Psoas muscle (tissue), 7 donors: ENCODE measurements at regions not wholly inside any gene's neighbourhood (a gene's known extent, or its start where the extent isn't known, plus 50 kb on each side); places are given as distances from the start of the nearest gene placed in this dataset.

Experiments
- ATAC-seq, 4 donors: fragments of 200-7000 bp; cut with Tn5 transposase; one replicate each; pipeline ENCODE4 v1.9.1; 2020; ENCODE audit warnings: moderate library complexity in 3 of 4, mild to moderate bottlenecking in 2 of 4
- DNase-seq, 2 donors: peaks; one replicate each; pipeline ENCODE4 v3.0.0-alpha.2; 2020
- H3K27ac ChIP-seq: fragments of 200-600 bp; one replicate; pipeline ENCODE4 v1.8.0; 2022
- H3K27me3 ChIP-seq, 3 donors: fragments of 200-600 bp in 1 of 3; one replicate each; pipeline versions ENCODE4 v1.6.1 to v1.8.0; 2013 to 2022; ENCODE audit warnings: low read length in 2 of 3, mild to moderate bottlenecking in 2 of 3, moderate library complexity in 1 of 3; ENCODE audit not compliant: insufficient read depth in 3 of 3
- H3K36me3 ChIP-seq, 2 donors: fragments of 200-600 bp in 1 of 2; one replicate each; pipeline versions ENCODE4 v1.6.1 to v1.8.0; 2013 to 2022; ENCODE audit warnings: low read depth in 1 of 2, mild to moderate bottlenecking in 1 of 2, moderate library complexity in 1 of 2; ENCODE audit not compliant: insufficient read depth in 1 of 2
- H3K4me1 ChIP-seq: fragments of 200-600 bp; one replicate; pipeline ENCODE4 v1.8.0; 2022
- H3K4me3 ChIP-seq: fragments of 200-600 bp; one replicate; pipeline ENCODE4 v1.8.0; 2022; ENCODE audit warnings: mild to moderate bottlenecking
- H3K9me3 ChIP-seq: fragments of 200-600 bp; one replicate; pipeline ENCODE4 v1.8.0; 2022
- CTCF ChIP-seq: fragments of 200-600 bp; IDR thresholded peaks from one replicate; pipeline ENCODE4 v1.8.0; 2022; ENCODE audit warnings: antibody characterized with exemption
- WGBS, 3 donors: extraction: QIAGEN DNeasy Blood & Tissue Kit; methylation state at CpG; one replicate each; pipeline versions ENCODE4 v1.1.6 to v1.1.7; 2013; 5-methylcytosine and 5-hydroxymethylcytosine counted together
- intact Hi-C, 2 donors: fragments of 100-400 bp; cut with DNase I; formaldehyde crosslinking; loops; one replicate each; pipeline versions ENCODE4 v1.11.0 to v1.14.2; 2022
- donor health status: healthy with polysubstance abuse.
- donor health status: DM: no; HTN: no; CAD: no; lungs with moderate emphysema.
- donor health status: Bipolar disorder and iron deficiency.
- donor health status: healthy.
- donor health status: DM: yes; HTN: yes; CAD: no.
- donor health status: DM: no; HTN: no; CAD: no.
- donor health status: DM: yes; HTN: yes; CAD: no.

- H3K27ac ChIP-seq, result no peak overlapping the region
- DNase-seq, result no peak
- no peaks in the 10 kb centered on the region for H3K9me3 ChIP-seq
- 64 to 81% (median 65%) methylated on average over 4 of the region's 4 CpGs for WGBS, 3 donors
- H3K36me3 ChIP-seq, result no peaks in the 10 kb centered on the region
- peaks cover 0 to 2% (median 0%) of the 10 kb centered on the region in 3 donors for H3K27me3 ChIP-seq
- H3K4me1 ChIP-seq, result no peaks in the 10 kb centered on the region
- no peak for ATAC-seq
- intact Hi-C loops, result no loop called here
- no peak overlapping the region for H3K4me3 ChIP-seq
- no peak for TF ChIP-seq CTCF
Measured at GRCh38 chr10:83943920-83944319, 195.4 kb upstream of the GHITM start.

- DNase-seq, result no peak
- WGBS, 3 donors, result 51 to 71% (median 66%) methylated on average over 17 of the region's 17 CpGs
- Histone ChIP-seq H3K36me3 (no peaks in the 10 kb centered on the region), H3K9me3 (no peaks in the 10 kb centered on the region), H3K4me3 (no peak overlapping the region), H3K4me1 (no peaks in the 10 kb centered on the region), H3K27ac (no peak overlapping the region), H3K27me3 (peaks cover 0 to 2% (median 0%) of the 10 kb centered on the region in 3 donors)
- intact Hi-C loops, result no loop called here
- no peak for TF ChIP-seq CTCF
- no peak for ATAC-seq
Measured at GRCh38 chr10:83945982-83946718, 193.2 kb upstream of the GHITM start.

GRCh38 chr10:83952314-83952713 lies 187.0 kb upstream of the GHITM start:
- no peak for TF ChIP-seq CTCF
- intact Hi-C loops, result no loop called here
- Histone ChIP-seq H3K27me3 (no peaks in the 10 kb centered on the region), H3K4me1 (no peaks in the 10 kb centered on the region), H3K9me3 (no peaks in the 10 kb centered on the region), H3K27ac (no peak overlapping the region), H3K4me3 (no peak overlapping the region), H3K36me3 (no peaks in the 10 kb centered on the region)
- WGBS, 3 donors, result 44 to 71% (median 61%) methylated on average over 1 of the region's 1 CpG
- DNase-seq, result no peak
- no peak for ATAC-seq

GRCh38 chr10:83953589-83953988 lies 185.7 kb upstream of the GHITM start:
- Histone ChIP-seq H3K9me3 (no peaks in the 10 kb centered on the region), H3K4me1 (no peaks in the 10 kb centered on the region), H3K27ac (no peak overlapping the region), H3K27me3 (no peaks in the 10 kb centered on the region), H3K4me3 (no peak overlapping the region), H3K36me3 (no peaks in the 10 kb centered on the region)
- DNase-seq (no peak), ATAC-seq (no peak)
- 62 to 68% (median 65%) methylated on average over 2 of the region's 2 CpGs for WGBS, 3 donors
- no peak for TF ChIP-seq CTCF
- intact Hi-C loops, result no loop called here
